KMS-11 (cell line): ENCODE measurements at regions not wholly inside any gene's neighbourhood (a gene's known extent, or its start where the extent isn't known, plus 50 kb on each side); places are given as distances from the start of the nearest gene placed in this dataset.

Experiments
- H2AFZ ChIP-seq: fragments of 200-600 bp; sonication (generic); 2 replicates; pipeline ENCODE4 v1.6.1; 2016; ENCODE audit warnings: antibody characterized with exemption, mixed run types, low read depth
- H3K27ac ChIP-seq: fragments of 200-600 bp; sonication (generic); 2 replicates; pipeline ENCODE4 v1.6.1; 2016; ENCODE audit warnings: mild to moderate bottlenecking, mixed run types
- H3K27me3 ChIP-seq: fragments of 200-600 bp; sonication (generic); 2 replicates; pipeline ENCODE4 v1.6.1; 2017; ENCODE audit warnings: mild to moderate bottlenecking, low read depth, mixed run types, moderate library complexity; ENCODE audit not compliant: insufficient read depth
- H3K36me3 ChIP-seq: fragments of 200-600 bp; sonication (generic); 2 replicates; pipeline ENCODE4 v1.6.1; 2017; ENCODE audit warnings: mild to moderate bottlenecking, mixed run types; ENCODE audit not compliant: insufficient read depth
- H3K4me1 ChIP-seq: fragments of 200-600 bp; sonication (generic); 2 replicates; pipeline ENCODE4 v1.6.1; 2016; ENCODE audit warnings: mild to moderate bottlenecking, low read depth, mixed run types; ENCODE audit not compliant: poor library complexity, severe bottlenecking
- H3K4me2 ChIP-seq: fragments of 200-600 bp; sonication (generic); 2 replicates; pipeline ENCODE4 v1.7.0; 2016; ENCODE audit warnings: mild to moderate bottlenecking, mixed run types
- H3K4me3 ChIP-seq: fragments of 200-600 bp; sonication (generic); IDR thresholded peaks from 2 replicates; pipeline ENCODE4 v1.6.1; 2017; ENCODE audit warnings: low read depth, low read length, mixed read lengths; ENCODE audit not compliant: insufficient read depth
- H3K79me2 ChIP-seq: fragments of 200-600 bp; sonication (generic); 2 replicates; pipeline ENCODE4 v1.6.1; 2016; ENCODE audit warnings: low read depth, mixed run types; ENCODE audit not compliant: insufficient read depth
- H3K9ac ChIP-seq: fragments of 200-600 bp; sonication (generic); 2 replicates; pipeline ENCODE4 v1.6.1; 2016; ENCODE audit warnings: mild to moderate bottlenecking, mixed run types
- H4K20me1 ChIP-seq: fragments of 200-600 bp; sonication (generic); 2 replicates; pipeline ENCODE4 v1.6.1; 2016; ENCODE audit warnings: mild to moderate bottlenecking, mixed run types; ENCODE audit not compliant: insufficient read depth
- TF ChIP-seq, protein P1 (sequence below): fragments of 200-600 bp; sonication (generic); conservative IDR thresholded peaks from 2 replicates; pipeline ENCODE4 v1.6.1; 2017; ENCODE audit warnings: low read depth, mild to moderate bottlenecking, antibody characterized with exemption, low read length, moderate library complexity, mixed read lengths

DNA sequence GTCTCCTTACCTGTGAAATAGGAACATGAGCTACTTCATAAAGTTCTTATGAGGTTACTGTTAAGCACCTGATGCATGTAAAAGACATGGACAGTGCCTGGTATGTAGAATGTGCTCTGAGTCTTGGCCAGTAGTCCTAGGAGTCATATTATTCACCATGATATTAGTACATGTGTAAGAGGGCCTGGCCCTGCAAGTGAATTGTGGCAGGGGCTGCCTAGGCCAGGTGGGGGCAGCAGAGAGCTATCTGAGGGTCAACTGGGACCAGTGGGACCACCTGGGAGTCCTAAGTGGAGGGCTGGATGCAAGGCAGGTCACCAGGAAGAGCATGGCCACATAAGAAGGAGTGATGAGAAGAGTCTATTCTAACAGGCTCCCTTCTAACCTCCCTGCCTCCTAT lies 529.5 kb downstream of the SOX6 start:
- Histone ChIP-seq H2AFZ (no peak overlapping the region), H3K36me3 (no peaks in the 10 kb centered on the region), H3K4me2 (no peak overlapping the region), H3K4me1 (no peaks in the 10 kb centered on the region), H3K27ac (no peak overlapping the region), H3K79me2 (no peaks in the 10 kb centered on the region), H3K4me3 (no peak overlapping the region), H3K9ac (no peak overlapping the region), H4K20me1 (no peaks in the 10 kb centered on the region), H3K27me3 (no peaks in the 10 kb centered on the region)
- TF ChIP-seq, protein P1, sequence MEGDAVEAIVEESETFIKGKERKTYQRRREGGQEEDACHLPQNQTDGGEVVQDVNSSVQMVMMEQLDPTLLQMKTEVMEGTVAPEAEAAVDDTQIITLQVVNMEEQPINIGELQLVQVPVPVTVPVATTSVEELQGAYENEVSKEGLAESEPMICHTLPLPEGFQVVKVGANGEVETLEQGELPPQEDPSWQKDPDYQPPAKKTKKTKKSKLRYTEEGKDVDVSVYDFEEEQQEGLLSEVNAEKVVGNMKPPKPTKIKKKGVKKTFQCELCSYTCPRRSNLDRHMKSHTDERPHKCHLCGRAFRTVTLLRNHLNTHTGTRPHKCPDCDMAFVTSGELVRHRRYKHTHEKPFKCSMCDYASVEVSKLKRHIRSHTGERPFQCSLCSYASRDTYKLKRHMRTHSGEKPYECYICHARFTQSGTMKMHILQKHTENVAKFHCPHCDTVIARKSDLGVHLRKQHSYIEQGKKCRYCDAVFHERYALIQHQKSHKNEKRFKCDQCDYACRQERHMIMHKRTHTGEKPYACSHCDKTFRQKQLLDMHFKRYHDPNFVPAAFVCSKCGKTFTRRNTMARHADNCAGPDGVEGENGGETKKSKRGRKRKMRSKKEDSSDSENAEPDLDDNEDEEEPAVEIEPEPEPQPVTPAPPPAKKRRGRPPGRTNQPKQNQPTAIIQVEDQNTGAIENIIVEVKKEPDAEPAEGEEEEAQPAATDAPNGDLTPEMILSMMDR: peak; percentile 68

DNA sequence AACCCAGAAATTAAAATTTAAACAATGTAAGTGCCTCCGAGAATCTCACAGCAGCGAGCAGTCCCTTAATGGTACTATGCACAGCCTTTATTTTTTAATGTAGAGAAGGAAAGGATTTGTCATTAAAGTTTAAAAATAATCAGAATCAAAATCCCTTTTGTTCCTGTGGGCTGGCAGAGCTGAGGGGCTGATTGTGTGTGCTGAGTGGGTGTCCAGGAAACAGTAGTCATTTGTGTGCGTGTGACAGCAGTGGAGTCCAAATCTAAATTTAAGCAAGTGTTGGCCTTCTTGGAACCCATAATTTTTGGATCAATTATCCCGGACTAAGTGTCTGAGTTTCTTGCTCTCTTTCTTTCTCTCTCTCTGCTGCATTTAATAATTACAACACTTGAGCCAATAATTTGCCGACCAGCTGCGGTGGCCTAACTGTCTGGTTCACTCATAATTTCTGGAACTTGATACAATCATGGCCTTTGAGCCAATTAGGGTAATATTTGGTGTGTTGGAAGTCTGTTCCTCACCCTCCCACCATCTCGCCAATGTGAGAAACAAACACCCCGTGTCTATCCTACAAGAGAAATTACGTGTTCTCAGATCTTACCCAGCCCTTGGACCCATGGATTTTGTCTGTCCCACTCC lies 528.0 kb downstream of the SOX6 start:
- Histone ChIP-seq H3K4me2 (no peak overlapping the region), H3K4me3 (no peak overlapping the region), H3K27ac (no peak overlapping the region), H3K9ac (no peak overlapping the region), H4K20me1 (no peaks in the 10 kb centered on the region), H2AFZ (no peak overlapping the region), H3K27me3 (no peaks in the 10 kb centered on the region), H3K79me2 (no peaks in the 10 kb centered on the region), H3K4me1 (no peaks in the 10 kb centered on the region), H3K36me3 (no peaks in the 10 kb centered on the region)
- TF ChIP-seq, protein P1: no peak

DNA sequence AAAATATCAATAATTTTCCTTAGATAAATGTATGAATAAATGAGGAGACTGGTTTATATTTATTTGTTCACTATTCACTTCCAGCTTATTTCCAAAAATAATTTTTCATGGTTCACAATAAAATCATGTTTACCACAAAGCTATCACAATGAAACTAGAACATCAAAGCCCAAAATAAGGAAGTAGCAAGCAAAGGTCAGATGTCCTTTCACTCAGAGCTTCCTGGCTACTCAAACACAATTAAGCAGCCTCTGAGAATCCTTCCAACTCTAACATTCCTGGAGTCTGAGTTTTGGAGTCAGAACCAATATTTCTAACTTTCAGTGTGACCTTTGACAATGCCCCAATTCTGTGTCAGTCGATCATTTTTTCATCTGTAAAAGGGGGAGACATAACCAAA lies 527.0 kb downstream of the SOX6 start:
- Histone ChIP-seq H4K20me1 (no peaks in the 10 kb centered on the region), H2AFZ (no peak overlapping the region), H3K36me3 (no peaks in the 10 kb centered on the region), H3K4me2 (no peak overlapping the region), H3K79me2 (no peaks in the 10 kb centered on the region), H3K27ac (no peak overlapping the region), H3K4me3 (no peak overlapping the region), H3K4me1 (no peaks in the 10 kb centered on the region), H3K27me3 (no peaks in the 10 kb centered on the region), H3K9ac (no peak overlapping the region)
- TF ChIP-seq, protein P1: no peak

DNA sequence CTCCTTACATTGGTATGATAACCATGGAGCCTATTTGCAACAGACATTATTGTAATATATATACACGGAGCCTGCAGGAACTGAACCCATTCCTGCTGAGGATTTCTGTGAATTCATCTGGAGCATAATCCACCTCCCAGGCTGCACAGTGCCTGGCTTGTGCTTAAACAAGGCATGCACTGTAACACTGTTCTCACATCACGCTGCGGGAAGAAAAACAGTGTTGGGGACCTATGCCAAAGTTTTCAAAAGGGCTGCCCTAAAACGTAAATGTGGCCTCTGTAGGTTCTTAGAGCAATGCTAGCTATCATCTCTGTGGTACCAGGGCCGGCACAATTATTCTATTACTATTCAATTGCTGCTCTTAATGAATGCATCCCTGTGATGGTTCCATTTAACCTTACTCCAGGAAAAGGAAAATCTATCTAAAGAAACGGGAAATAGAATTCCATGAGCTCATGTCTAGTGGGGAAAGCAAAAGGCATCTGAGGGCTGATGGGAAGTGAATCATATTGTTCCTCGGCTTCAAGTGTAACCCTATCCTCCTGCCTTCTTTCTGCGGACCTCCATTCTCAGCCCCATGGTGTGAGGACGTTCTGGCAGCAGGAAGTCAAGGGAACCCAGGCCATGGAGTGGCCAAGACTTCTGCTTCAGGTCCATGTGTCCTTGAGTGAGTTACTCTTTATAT lies 525.5 kb downstream of the SOX6 start:
- no peaks in the 10 kb centered on the region for H4K20me1 ChIP-seq
- no peaks in the 10 kb centered on the region for H3K4me1 ChIP-seq
- H3K4me2 ChIP-seq: no peak overlapping the region
- TF ChIP-seq, protein P1: no peak
- no peak overlapping the region for H3K9ac ChIP-seq
- no peaks in the 10 kb centered on the region for H3K27me3 ChIP-seq
- H3K79me2 ChIP-seq: no peaks in the 10 kb centered on the region
- H3K4me3 ChIP-seq: no peak overlapping the region
- H3K27ac ChIP-seq: no peak overlapping the region
- no peaks in the 10 kb centered on the region for H3K36me3 ChIP-seq
- H2AFZ ChIP-seq: no peak overlapping the region
